ENCODE measurements at regions not wholly inside any gene's neighbourhood (a gene's known extent, or its start where the extent isn't known, plus 50 kb on each side); places are given as distances from the start of the nearest gene placed in this dataset.
A peak's percentile ranks its signal among the peaks of the same experiment; 100 is the strongest.
"Not testable (repeated sequence)": the region's sequence is repeated elsewhere in the genome, so short reads cannot be mapped to it uniquely, and the experiment has no call there.

DNA sequence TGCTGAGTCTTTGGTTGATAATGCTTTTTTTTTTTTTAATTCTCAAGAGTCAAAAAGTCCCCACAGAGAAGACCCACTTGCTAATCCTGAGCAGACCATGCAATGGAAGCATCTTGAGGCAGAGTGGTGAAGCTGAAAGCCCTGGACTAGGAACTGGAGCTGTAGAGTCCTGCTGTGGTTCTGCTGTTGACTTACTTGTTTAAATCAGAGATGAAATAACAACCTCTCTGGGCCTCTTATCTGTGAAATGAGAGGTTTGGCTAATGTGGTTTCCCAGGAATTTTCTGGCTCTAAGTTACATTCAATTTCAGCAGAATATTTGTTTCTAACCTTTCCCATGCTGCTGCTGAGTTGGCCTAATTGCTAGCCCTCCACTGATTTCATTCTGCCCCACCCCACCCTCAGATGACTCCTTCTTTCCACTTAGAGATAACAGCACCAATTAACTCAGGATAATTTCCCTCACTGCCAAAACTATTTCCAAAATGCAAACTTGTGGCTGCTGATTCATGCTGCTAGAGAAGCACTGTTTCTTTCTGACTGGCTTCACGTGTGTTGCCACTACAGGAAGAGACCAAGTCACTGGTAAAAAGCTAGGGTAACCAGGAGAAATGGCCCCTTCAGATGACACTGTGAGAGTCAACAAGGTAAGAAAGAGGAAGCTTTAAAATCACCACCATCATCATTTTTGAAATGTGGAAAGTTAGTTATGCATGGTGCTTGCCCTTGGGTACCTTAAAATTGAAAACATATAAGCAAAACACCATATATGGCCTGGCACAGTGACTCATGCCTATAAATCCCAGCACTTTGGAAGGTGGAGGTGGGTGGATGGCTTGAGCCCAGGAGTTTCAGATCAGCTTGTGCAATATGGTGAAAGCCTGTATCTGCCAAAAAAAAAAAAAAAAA, 326.4 kb downstream of the DCHS2 start:
- DNase-seq (ENCODE audit: low read depth) = peak; percentile 91

DNA sequence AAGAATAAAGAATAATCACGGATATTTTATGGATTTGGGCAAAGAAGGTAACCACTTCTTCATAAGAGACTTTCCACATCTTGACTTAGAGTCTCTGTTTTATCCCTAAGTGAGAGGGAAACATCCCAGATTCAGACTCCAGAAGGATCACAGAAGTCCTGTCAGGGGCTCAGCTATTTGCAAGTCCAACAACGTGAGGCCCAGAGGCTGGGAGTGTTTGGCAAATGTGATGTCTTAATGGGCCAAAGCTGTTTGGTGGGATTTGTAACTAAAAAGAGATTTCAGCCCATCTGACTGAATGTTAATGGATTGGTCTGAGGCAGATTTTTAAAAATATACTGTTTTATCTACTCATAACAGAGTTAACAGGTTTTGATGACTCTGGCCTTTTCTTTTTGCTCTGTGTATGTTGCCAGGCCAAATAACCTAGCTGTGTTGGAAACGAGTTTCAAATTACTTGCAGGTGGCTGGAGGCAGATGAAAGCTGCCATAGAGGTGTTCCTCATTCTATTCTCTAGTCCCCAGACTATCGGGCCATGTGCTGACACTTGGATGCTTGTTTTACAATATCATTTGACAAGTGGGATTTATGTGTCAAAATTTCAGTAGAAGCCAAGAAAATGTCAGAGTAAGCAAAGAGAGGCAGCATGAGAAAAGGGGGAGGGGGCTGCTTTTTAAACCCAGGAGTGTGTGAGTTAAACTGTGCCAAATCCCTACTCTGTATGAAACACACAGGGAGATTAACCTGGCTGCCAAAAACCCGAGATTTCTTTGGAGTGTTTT, 330.9 kb downstream of the DCHS2 start:
- DNase-seq (ENCODE audit: low read depth) = no peak

DNA sequence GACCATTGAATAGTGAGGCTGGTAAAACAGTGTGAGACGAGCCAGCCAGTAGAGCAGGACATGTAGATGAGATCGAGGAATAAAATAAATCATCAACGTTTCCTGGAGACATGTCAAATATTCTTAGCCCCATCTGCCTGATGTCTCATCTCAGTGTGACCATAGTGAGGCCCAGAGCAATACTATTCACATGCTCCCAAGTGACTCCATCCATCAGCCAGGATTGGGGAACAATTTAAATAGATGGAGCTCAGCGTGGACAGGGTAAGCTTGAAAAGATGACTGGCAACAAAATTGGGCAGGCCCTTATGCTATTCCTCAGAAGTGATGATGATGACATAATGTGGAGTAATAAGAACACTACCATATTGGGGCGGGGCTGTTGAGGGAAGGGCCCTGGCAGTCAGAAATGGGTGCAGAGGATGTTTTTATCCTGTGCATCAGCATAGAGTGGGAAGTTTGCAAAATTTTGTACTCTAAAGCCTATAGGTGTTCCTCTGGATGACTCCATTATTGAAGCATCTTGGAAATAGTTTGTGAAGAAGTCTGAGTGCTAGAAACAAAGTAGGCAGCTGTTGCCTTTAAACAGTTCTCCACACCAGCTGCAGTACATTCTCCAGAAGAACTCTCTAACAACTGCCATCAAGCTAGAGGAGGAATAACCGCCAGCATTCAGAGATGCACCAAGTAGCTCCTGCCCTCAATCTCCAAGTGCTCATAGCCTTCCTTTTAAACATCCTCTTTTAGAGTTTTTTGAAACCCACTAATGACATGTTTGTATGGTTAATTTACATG, 333.0 kb downstream of the DCHS2 start:
- DNase-seq (ENCODE audit: low read depth) = no peak

DNA sequence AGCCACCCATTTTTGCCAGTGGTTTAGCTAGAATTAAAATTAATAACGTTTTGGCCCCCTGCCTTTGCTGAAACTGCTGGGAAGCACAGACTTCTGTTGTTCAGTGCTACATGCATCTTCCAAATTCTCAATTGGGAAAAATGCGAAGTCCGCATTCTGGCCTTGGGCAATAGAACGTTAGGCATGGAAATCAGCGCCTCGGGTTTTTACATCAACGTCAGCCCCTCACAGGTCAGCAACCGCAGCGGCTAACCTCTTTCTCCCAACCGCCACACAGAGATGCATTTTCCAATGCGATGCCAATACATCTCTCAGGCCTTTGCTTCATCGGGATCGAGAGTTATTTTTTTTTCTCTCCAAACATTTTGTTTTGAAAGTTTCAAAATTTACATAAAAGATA, 339.1 kb downstream of the DCHS2 start:
- no peak for DNase-seq (ENCODE audit: low read depth)

DNA sequence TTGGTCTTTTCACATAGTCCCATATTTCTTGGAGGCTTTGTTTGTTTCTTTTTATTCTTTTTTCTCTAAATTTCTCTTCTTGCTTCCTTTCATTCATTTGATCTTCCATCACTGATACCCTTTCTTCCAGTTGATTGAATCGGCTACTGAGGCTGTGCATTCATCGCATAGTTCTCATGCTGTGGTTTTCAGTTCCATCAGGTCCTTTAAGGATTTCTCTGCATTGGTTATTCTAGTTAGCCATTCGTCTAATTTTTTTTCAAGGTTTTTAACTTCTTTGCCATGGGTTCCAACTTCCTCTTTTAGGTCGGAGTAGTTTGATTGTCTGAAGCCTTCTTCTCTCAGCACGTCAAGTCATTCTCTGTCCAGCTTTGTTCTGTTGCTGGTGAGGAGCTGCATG, 342.4 kb downstream of the DCHS2 start:
- DNase-seq (ENCODE audit: low read depth) = not testable (repeated sequence)

DNA sequence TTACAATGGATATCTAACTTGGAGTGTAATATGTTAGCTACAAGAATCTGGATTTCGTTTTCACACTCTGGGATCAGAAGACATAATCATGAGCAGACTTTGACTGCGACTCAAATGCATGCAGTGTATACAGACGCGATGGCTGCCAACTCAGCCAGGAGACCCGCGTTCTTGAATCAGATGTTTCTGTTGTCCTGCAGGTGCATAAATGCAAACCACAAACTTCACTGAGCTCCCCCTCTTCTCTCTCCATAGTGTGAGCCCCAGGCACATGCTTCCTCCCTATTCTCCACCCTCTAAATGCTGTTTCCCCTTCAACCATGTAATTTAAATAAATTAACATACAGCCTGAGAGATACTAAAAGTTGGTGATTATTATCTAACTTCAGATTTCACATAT, 347.9 kb downstream of the DCHS2 start:
- DNase-seq (ENCODE audit: low read depth) = no peak

DNA sequence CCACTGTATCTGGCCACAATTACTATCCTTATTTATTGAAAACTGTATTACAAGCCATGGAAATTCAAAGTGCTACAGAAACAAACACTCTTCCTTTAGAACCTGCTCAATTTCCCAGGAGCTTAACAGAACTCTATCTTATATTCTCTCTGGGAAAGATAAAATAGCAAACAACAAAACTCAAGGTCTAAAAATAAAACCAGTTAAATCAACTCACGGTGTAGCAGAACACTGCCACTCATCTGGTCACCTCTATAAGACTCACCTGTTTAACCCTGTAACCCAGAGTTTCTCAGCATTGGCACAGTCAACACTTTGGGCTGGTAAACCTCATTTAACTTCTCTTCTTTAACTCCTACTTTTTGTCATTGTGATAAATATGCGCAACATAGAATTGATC, 348.9 kb downstream of the DCHS2 start:
- no peak for DNase-seq (ENCODE audit: low read depth)

DNA sequence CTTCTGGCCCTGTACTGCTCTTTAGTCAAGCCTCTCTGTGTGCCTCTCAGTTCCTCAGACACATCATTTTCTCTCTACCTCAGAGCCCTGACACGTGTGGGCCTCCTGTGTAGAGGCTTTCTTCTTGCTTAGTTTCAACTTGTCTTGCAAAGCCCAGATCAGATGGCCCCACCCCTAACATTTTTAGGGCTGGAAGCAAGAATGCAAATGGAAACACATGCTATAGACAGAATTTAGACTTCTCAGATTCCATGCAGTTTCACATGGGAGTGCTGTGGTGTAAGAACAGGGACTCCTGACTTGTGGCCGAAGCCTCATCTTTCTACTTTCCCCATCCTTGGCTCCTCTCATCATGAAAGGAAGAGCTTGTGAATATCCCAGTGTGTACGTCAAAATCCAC, 350.7 kb downstream of the DCHS2 start:
- no peak for DNase-seq (ENCODE audit: low read depth)

DNA sequence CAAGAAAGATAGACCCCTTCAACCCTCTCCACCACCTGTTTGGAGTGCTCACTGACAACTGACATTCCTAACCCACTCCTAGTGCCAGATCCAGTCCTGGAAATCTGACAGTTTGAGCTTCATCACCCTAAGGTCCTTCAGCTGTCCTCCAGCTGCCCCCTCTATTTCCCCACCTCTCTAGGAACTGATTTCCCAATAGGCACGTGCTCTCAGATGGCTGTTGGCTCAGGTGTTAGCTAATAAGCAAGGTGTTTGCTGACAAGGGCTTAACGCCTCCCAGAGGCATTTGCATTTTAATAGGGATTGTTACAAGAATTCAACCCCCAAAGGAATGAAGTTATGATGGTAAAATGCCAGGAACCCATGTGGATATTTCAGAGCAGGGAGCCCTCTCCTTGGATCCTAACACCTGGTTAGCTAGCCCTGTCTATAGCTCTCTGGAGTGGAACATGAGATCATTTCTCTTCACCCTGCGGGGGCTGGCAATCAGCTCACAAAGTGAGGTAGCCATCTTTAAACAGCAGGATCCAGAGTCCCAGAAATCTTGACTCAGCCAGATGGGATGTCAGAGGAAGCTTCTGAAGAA, 348.5 kb upstream of the SFRP2 start:
- no peak for DNase-seq (ENCODE audit: low read depth)

DNA sequence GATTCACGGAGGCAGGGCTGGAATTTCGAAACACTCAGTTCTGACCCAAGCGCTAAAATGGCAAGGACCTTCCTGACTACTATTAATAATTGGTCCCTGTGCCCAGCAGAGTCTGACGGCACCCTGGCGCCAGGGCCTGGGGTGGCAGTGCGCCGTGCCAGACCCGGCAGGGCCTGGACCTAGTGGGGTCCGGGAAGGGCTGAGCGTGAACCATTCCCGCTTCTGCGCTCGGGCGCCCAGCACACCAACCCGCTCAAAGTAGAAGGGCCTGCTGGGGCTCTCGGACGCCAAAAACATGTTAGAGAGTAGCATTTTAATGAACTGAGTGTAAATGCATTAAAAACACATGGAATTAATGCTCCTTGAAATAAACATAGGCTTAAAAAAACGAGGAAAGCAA, 346.7 kb upstream of the SFRP2 start:
- no peak for DNase-seq (ENCODE audit: low read depth)

DNA sequence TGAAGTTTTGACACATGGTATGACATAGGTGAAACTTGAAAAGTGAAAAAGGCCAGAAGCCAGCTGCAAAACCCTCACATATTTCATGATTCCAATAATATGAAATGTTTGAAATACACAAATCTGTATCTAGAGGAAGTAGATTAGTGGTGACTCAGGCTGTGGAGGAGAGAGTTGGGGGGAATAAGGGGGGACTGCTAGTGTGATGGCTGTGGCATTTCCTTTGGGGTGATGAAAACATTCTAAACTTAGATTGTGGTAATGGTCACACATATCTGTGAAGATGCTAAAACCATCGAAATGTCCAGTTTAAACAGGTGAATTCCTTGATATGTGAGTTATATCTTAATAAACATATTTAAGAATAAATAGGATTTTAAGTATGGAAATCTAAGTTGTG, 343.5 kb upstream of the SFRP2 start:
- DNase-seq (ENCODE audit: low read depth) = no peak

DNA sequence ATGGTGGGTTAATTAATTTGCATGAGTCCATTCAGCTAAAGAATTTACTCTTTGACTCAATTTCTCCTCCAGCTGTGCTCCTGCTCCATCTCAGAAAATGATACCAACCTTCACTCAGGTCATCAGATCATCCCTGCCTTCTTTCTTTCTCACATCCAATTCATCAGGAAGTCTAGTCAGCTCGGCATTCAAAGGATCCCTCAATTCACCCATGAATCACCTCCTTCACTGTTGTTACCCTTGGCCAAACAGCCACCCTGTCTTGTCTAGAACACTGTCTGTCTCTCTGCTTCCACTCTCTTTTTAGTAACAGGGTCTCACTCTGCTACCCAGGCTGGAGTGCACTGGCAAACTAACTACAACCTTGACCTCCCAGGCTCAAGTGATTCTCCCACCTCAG, 337.4 kb upstream of the SFRP2 start:
- no peak for DNase-seq (ENCODE audit: low read depth)

DNA sequence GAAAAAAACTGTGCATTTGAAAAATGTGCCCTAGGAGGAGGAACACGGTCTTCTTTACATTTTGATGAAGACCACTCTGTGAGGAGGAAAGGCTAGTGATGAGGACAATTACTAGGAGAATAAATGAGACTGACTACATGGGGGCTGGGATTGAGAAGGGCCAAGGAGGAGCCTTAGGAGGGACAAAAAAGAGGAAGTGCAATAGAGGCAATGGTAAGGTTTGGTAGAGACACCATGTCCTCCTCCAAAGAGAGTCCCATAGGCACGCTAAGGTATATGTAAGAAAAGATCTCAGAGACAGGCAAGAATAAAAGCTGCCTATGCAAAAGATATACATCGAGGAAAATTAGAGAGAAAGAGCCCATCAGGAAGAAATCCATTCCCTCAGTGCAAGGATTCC, 336.5 kb upstream of the SFRP2 start:
- no peak for DNase-seq (ENCODE audit: low read depth)

DNA sequence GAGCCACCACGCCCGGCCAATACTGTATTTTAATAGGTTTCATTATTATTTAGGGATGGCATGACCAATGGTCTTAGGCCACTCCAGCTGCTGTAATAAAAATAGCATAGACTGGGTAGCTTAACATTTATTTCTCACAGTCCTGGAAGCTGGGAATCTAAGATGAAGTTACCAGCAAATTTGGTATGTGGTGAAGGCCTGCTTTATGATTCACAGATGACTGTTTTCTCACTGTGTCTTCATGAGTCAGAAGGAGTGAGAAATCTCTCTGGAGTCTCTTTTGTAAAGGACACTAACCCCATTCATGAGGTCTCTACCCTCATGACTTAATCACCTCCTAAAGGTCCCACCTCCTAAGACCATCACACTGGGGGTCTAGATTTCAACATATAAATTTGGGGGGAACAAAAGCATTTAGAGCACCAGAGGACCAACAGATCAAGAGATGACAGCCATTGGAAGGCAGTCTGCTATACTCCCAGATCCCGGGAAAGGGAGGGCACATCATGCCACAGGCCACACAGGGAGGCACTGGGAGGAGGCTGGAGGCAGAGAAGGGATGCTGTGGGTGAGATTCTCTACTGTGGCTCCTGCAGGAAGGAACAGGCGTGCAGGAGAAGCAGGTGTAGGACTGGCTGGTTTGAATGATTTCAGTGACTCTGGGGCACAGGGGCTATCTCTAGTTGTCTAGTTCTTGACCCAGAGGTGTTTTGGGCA, 335.8 kb upstream of the SFRP2 start:
- peak; percentile 86 for DNase-seq (ENCODE audit: low read depth)

DNA sequence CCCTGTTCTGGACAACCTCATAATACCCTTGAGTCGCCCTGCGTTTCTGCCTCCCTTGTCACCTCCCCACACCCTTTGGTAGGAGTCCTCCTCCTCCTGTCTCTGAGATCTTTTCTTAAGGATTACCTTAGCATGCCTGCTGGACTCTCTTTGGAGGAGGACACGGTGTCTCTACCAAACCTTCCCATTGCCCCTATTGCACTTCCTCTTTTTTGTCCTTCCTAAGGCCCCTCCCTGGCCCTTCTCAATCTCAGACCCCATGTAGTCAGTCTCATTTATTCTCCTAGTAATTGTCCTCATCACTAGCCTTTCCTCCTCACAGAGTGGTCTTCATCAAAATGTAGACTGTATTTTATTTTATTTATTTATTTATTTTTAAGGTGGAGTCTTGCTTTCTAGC, 335.0 kb upstream of the SFRP2 start:
- no peak for DNase-seq (ENCODE audit: low read depth)

DNA sequence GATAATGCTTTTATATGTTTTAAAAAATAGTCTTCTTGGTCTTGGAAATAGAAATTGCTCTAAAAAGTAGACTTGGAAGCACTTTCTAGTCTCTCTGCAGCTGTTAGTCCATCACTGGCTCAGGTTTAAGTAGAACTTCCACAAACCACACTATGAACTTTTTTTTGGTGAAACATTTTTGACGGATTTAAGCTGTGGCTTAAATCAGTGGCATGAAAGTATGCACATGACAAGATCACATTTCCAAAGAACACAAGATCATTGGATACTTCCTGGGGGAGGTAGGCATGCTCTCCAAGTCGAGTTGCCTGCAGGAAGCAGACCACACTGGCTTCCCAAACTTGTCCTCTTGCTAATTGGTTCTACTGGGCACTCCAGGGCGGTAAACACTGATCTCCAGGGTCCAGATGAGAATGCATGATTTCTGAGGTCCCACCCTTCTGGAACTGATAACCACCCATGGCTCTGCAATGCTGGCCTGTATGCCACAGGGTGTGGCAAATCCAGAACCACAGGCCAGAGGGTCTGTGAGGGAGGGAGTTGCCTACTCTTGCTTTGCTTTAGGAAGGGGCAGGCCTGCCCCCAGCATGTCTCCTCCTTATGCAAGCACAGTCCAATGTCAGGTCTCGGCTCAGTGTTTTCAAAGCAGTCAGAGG, 331.9 kb upstream of the SFRP2 start:
- DNase-seq (ENCODE audit: low read depth) = no peak

DNA sequence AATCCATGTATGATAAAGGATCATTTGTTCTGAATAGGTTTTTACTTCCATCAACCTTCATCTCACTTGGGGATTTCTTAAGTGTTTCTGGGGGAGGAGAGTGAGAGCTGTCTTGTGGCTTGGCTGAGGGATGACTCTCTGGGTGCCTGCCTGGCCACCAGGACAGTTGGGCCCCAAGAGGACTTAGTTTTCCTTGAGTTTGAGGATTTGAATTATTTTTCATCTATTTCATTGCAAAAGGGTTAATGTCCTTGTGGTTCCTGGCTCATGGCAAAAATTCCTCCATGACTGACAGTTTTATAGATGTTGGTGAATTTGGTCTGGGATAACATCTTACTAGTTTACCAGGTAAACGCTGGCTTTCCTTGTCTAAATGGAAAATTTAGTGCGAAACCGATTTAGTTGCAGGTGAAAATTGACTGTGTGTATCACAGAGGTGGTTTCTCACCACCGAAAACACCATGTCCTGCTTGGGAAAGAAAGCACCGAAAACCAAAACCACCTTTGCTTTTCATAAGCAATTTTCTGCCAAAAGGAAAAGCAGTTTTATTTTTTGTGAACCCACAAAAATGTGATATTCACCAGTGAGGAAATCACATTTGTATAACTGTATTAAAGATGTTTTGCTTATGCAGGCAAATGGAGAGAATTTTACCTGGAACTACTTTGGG, 331.3 kb upstream of the SFRP2 start:
- no peak for DNase-seq (ENCODE audit: low read depth)

DNA sequence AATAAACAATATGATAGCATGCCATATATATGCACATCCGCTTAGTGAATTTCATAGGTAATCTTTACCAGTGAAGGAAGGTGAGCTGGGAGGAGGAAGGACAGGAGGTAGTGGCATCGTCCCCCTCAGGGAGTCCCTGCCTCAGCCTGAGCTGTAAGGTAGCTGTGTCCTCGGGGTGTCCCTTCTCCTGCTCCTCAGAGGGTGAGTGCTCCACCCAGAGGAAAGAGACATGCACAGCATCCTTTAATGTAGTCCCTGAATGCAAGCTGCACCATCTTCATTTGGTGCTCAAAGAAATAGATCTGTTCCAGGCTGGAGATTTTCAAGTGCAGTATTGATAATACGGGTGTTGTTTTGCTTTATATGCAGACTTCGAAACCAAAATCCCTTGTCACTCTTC, 330.4 kb upstream of the SFRP2 start:
- DNase-seq (ENCODE audit: low read depth) = no peak

DNA sequence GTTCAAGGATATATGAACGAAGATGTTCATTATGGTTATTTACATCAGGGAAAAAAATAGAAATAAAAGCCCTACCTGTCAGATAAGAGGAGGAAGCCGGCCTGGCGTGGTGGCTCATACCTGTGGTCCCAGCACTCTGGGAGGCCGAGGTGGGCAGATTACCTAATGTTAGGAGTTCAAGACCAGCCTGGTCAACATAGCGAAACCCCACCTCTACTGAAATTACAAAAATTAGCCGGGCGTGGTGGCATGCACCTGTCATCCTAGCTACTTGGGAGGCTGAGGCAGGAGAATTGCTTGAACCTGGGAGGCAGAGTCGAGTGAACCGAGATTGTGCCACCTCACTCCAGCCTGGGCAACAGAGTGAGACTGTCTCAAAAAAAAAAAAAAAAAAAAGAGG, 328.8 kb upstream of the SFRP2 start:
- not testable (repeated sequence) for DNase-seq (ENCODE audit: low read depth)

DNA sequence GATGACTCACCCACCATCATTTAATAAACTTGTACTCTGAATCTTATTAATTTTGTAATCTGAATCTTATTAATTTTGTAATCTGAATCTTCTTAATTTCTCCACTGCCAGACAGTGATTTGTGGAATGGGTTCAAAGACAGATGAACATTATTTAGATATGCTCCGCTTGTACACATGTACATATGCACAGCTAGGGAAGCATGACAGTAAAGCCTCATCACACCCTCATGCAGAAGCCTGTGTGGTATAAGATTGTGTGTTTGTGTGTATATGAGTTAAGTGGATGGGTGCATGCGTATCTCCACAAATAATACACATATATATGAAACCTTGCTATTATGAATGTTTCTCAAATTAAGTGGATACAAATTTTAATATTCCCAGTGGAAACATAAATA, 318.5 kb upstream of the SFRP2 start:
- DNase-seq (ENCODE audit: low read depth) = no peak
